Fibroblast of lung (primary cell): ENCODE measurements at regions not wholly inside any gene's neighbourhood (a gene's known extent, or its start where the extent isn't known, plus 50 kb on each side); places are given as distances from the start of the nearest gene placed in this dataset.

Experiments
- DNase-seq, 2 donors: peaks; one replicate each; pipeline versions ENCODE4 v3.0.0 to v3.0.0-alpha.2; 2010; ENCODE audit warnings: low read depth in 2 of 2
- H2AFZ ChIP-seq: 2 replicates; pipeline ENCODE4 v1.5.1; 2012; ENCODE audit warnings: low read length, control low read depth, inconsistent platforms
- H3K27ac ChIP-seq: 2 replicates; pipeline ENCODE4 v1.5.1; 2011; ENCODE audit warnings: low read length, control low read depth; ENCODE audit not compliant: insufficient read depth
- H3K27me3 ChIP-seq: 2 replicates; pipeline ENCODE4 v1.5.1; 2011; ENCODE audit warnings: mild to moderate bottlenecking, low read length; ENCODE audit not compliant: control insufficient read depth, insufficient read depth
- H3K36me3 ChIP-seq: 2 replicates; pipeline ENCODE4 v1.5.1; 2011; ENCODE audit warnings: low read length; ENCODE audit not compliant: control insufficient read depth, insufficient read depth
- H3K4me1 ChIP-seq: 2 replicates; pipeline ENCODE4 v1.5.1; 2011; ENCODE audit warnings: low read length; ENCODE audit not compliant: control insufficient read depth, insufficient read depth; ENCODE audit errors: extremely low read depth
- H3K4me2 ChIP-seq: 2 replicates; pipeline ENCODE4 v1.5.1; 2011; ENCODE audit warnings: low read length, control low read depth; ENCODE audit not compliant: insufficient read depth; ENCODE audit errors: extremely low read depth
- H3K4me3 ChIP-seq, 4 experiments: fragments of 200-600 bp in 1 of 4; sonication (generic) in 1 of 4; replicated peaks in 1 of 4; 2 replicates each; pipeline ENCODE4 v1.5.1; 2011 to 2016; ENCODE audit warnings: low read length in 4 of 4, low read depth in 3 of 4, mild to moderate bottlenecking in 3 of 4, control low read depth in 2 of 4, inconsistent platforms in 1 of 4, mixed read lengths in 1 of 4; ENCODE audit not compliant: insufficient read depth in 1 of 4; ENCODE audit errors: control extremely low read depth in 1 of 4
- H3K79me2 ChIP-seq: 2 replicates; pipeline ENCODE4 v1.5.1; 2012; ENCODE audit warnings: mild to moderate bottlenecking, low read length, inconsistent platforms; ENCODE audit not compliant: control insufficient read depth, insufficient read depth
- H3K9ac ChIP-seq: 2 replicates; pipeline ENCODE4 v1.5.1; 2011; ENCODE audit warnings: mild to moderate bottlenecking, low read length, control low read depth; ENCODE audit not compliant: insufficient read depth
- H3K9me3 ChIP-seq: 2 replicates; pipeline ENCODE4 v1.5.1; 2012; ENCODE audit warnings: low read depth, low read length; ENCODE audit not compliant: control insufficient read depth, insufficient read depth
- H4K20me1 ChIP-seq: 2 replicates; pipeline ENCODE4 v1.5.1; 2011; ENCODE audit warnings: low read length; ENCODE audit not compliant: control insufficient read depth, insufficient read depth; ENCODE audit errors: extremely low read depth
- CTCF ChIP-seq, 2 donors: IDR thresholded peaks in 1 of 2; conservative IDR thresholded peaks in 1 of 2; 1 replicate in 1 of 2; 2 replicates in 1 of 2; pipeline ENCODE4 v1.5.1; 2011 to 2012; ENCODE audit warnings: low read length in 2 of 2, control low read depth in 1 of 2, inconsistent platforms in 1 of 2, low read depth in 1 of 2, mild to moderate bottlenecking in 1 of 2
- EZH2 ChIP-seq: IDR thresholded peaks from 2 replicates; pipeline ENCODE4 v1.5.1; 2012; ENCODE audit warnings: low read length, control low read depth, mild to moderate bottlenecking; ENCODE audit errors: missing control alignments

- Histone ChIP-seq H3K79me2 (no peaks in the 10 kb centered on the region), H3K4me1 (peaks cover 11% of the 10 kb centered on the region), H3K36me3 (no peaks in the 10 kb centered on the region), H3K9ac (no peak overlapping the region), H4K20me1 (no peaks in the 10 kb centered on the region), H3K4me2 (no peak overlapping the region), H3K9me3 (no peaks in the 10 kb centered on the region), H3K27me3 (no peaks in the 10 kb centered on the region), H3K27ac (no peak overlapping the region), H3K4me3 (no peak overlapping the region), H2AFZ (no peak overlapping the region)
- TF ChIP-seq EZH2 (no peak), CTCF (conservative IDR thresholded peaks at IDR 0.05 in 1 of 2, IDR thresholded peaks at IDR 0.05 in 1 of 2; ENCODE audit: low read depth in 1 of 2, low read length in 2 of 2) (no peak)
- no peak for DNase-seq
Measured at GRCh38 chr6:11322252-11322885, 89.9 kb upstream of the NEDD9 start.

- H3K4me2 ChIP-seq = no peak overlapping the region
- no peaks in the 10 kb centered on the region for H3K27me3 ChIP-seq
- H4K20me1 ChIP-seq = no peaks in the 10 kb centered on the region
- no peak overlapping the region for H3K4me3 ChIP-seq
- peaks cover 15% of the 10 kb centered on the region for H3K4me1 ChIP-seq
- peak in 1 of 2 donors; percentile 34 for DNase-seq
- H3K27ac ChIP-seq = no peak overlapping the region
- no peaks in the 10 kb centered on the region for H3K36me3 ChIP-seq
- no peak overlapping the region for H2AFZ ChIP-seq
- H3K79me2 ChIP-seq = no peaks in the 10 kb centered on the region
- H3K9ac ChIP-seq = no peak overlapping the region
- no peaks in the 10 kb centered on the region for H3K9me3 ChIP-seq
- TF ChIP-seq CTCF (conservative IDR thresholded peaks at IDR 0.05 in 1 of 2, IDR thresholded peaks at IDR 0.05 in 1 of 2; ENCODE audit: low read depth in 1 of 2, low read length in 2 of 2) (no peak), EZH2 (no peak)
Measured at GRCh38 chr6:11320914-11321597, 88.6 kb upstream of the NEDD9 start.

GRCh38 chr6:11318835-11319813 is 86.7 kb upstream of the NEDD9 start:
- Histone ChIP-seq H4K20me1 (no peaks in the 10 kb centered on the region), H2AFZ (no peak overlapping the region), H3K36me3 (no peaks in the 10 kb centered on the region), H3K79me2 (no peaks in the 10 kb centered on the region), H3K27ac (peak overlapping the region; percentile 57), H3K27me3 (no peaks in the 10 kb centered on the region), H3K4me3 (no peak overlapping the region), H3K4me2 (no peak overlapping the region), H3K4me1 (peaks cover 18% of the 10 kb centered on the region), H3K9me3 (no peaks in the 10 kb centered on the region), H3K9ac (no peak overlapping the region)
- TF ChIP-seq CTCF (conservative IDR thresholded peaks at IDR 0.05 in 1 of 2, IDR thresholded peaks at IDR 0.05 in 1 of 2; ENCODE audit: low read depth in 1 of 2, low read length in 2 of 2) = no peak
- TF ChIP-seq EZH2 = no peak
- no peak for DNase-seq
